ENCODE measurements at regions not wholly inside any gene's neighbourhood (a gene's known extent, or its start where the extent isn't known, plus 50 kb on each side); places are given as distances from the start of the nearest gene placed in this dataset.

DNA sequence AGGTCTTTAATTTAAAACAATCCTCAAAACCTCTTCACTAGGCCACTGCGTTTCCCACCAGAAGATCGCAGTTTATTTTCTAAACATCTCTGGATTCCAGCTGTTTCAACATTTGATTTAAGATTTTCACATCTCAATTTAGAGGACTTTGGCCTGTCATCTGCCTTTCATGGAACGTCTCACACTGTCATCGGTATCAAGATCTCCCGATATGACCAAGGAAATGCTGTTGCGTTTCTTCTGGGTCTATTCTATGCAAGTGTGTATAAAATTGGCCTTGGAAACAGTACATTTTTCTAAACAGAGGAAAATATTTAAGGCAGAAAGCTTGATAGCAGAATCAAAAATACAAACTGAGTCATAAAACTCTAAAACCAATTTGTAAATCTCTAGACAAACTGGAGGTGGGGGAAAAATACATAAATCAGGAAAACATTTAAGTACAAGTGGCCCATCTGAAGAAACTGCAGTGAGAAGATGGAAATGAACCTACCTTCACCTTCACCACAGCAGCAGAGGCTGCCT, 53.6 kb upstream of the SIMC1 start:
- TF ChIP-seq GABPA (IDR thresholded peaks at IDR 0.05; ENCODE audit: low read depth) = no peak
- TF ChIP-seq, protein P1, sequence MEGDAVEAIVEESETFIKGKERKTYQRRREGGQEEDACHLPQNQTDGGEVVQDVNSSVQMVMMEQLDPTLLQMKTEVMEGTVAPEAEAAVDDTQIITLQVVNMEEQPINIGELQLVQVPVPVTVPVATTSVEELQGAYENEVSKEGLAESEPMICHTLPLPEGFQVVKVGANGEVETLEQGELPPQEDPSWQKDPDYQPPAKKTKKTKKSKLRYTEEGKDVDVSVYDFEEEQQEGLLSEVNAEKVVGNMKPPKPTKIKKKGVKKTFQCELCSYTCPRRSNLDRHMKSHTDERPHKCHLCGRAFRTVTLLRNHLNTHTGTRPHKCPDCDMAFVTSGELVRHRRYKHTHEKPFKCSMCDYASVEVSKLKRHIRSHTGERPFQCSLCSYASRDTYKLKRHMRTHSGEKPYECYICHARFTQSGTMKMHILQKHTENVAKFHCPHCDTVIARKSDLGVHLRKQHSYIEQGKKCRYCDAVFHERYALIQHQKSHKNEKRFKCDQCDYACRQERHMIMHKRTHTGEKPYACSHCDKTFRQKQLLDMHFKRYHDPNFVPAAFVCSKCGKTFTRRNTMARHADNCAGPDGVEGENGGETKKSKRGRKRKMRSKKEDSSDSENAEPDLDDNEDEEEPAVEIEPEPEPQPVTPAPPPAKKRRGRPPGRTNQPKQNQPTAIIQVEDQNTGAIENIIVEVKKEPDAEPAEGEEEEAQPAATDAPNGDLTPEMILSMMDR (IDR thresholded peaks at IDR 0.05; ENCODE audit: insufficient read depth, low read length) = no peak
- TF ChIP-seq SPI1 (IDR thresholded peaks at IDR 0.05; ENCODE audit: borderline replicate concordance, low read depth) = no peak
- TF ChIP-seq POLR2AphosphoS5 (IDR thresholded peaks at IDR 0.05; ENCODE audit: low read depth) = no peak
- TF ChIP-seq, protein P2, sequence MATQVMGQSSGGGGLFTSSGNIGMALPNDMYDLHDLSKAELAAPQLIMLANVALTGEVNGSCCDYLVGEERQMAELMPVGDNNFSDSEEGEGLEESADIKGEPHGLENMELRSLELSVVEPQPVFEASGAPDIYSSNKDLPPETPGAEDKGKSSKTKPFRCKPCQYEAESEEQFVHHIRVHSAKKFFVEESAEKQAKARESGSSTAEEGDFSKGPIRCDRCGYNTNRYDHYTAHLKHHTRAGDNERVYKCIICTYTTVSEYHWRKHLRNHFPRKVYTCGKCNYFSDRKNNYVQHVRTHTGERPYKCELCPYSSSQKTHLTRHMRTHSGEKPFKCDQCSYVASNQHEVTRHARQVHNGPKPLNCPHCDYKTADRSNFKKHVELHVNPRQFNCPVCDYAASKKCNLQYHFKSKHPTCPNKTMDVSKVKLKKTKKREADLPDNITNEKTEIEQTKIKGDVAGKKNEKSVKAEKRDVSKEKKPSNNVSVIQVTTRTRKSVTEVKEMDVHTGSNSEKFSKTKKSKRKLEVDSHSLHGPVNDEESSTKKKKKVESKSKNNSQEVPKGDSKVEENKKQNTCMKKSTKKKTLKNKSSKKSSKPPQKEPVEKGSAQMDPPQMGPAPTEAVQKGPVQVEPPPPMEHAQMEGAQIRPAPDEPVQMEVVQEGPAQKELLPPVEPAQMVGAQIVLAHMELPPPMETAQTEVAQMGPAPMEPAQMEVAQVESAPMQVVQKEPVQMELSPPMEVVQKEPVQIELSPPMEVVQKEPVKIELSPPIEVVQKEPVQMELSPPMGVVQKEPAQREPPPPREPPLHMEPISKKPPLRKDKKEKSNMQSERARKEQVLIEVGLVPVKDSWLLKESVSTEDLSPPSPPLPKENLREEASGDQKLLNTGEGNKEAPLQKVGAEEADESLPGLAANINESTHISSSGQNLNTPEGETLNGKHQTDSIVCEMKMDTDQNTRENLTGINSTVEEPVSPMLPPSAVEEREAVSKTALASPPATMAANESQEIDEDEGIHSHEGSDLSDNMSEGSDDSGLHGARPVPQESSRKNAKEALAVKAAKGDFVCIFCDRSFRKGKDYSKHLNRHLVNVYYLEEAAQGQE (IDR thresholded peaks at IDR 0.05; ENCODE audit: insufficient replicate concordance, low read depth) = no peak
